ENCODE measurements at regions not wholly inside any gene's neighbourhood (a gene's known extent, or its start where the extent isn't known, plus 50 kb on each side); places are given as distances from the start of the nearest gene placed in this dataset.
A peak's percentile ranks its signal among the peaks of the same experiment; 100 is the strongest.
"Not testable (repeated sequence)": the region's sequence is repeated elsewhere in the genome, so short reads cannot be mapped to it uniquely, and the experiment has no call there.

- DNase-seq (ENCODE audit: low read depth), result no peak
Measured at GRCh38 chr20:17873410-17874270, 95.0 kb downstream of the SNX5 start.

GRCh38 chr20:17872959-17873358 is 95.6 kb downstream of the SNX5 start:
- no peak for DNase-seq (ENCODE audit: low read depth)

GRCh38 chr20:17872434-17872833 is 96.2 kb downstream of the SNX5 start:
- DNase-seq (ENCODE audit: low read depth), result no peak

- no peak for DNase-seq (ENCODE audit: low read depth)
Measured at GRCh38 chr20:17871886-17872285, 96.7 kb downstream of the SNX5 start.

GRCh38 chr20:17871181-17871580 is 97.4 kb downstream of the SNX5 start:
- no peak for DNase-seq (ENCODE audit: low read depth)

- no peak for DNase-seq (ENCODE audit: low read depth)
Measured at GRCh38 chr20:17870086-17870740, 98.4 kb downstream of the SNX5 start.

- no peak for DNase-seq (ENCODE audit: low read depth)
Measured at GRCh38 chr20:17869295-17869994, 99.1 kb downstream of the SNX5 start.

GRCh38 chr20:17868700-17869231 is 99.8 kb downstream of the SNX5 start:
- DNase-seq (ENCODE audit: low read depth), result no peak

- DNase-seq (ENCODE audit: low read depth), result no peak
Measured at GRCh38 chr20:17868151-17868550, 100.4 kb downstream of the SNX5 start.

GRCh38 chr20:17867131-17867925 is 101.3 kb downstream of the SNX5 start:
- no peak for DNase-seq (ENCODE audit: low read depth)

GRCh38 chr20:17866234-17867001 is 102.2 kb downstream of the SNX5 start:
- no peak for DNase-seq (ENCODE audit: low read depth)

GRCh38 chr20:17863577-17864292 is 104.9 kb downstream of the SNX5 start:
- DNase-seq (ENCODE audit: low read depth), result no peak

- no peak for DNase-seq (ENCODE audit: low read depth)
Measured at GRCh38 chr20:17863209-17863576, 105.4 kb downstream of the SNX5 start.

- DNase-seq (ENCODE audit: low read depth), result no peak
Measured at GRCh38 chr20:17862171-17862570, 106.4 kb downstream of the SNX5 start.

- not testable (repeated sequence) for DNase-seq (ENCODE audit: low read depth)
Measured at GRCh38 chr20:17861620-17862019, 107.0 kb downstream of the SNX5 start.

- DNase-seq (ENCODE audit: low read depth), result no peak
Measured at GRCh38 chr20:17860301-17861197, 108.0 kb downstream of the SNX5 start.

- peak; percentile 6 for DNase-seq (ENCODE audit: low read depth)
Measured at GRCh38 chr20:17859616-17860232, 108.9 kb downstream of the SNX5 start.

- no peak for DNase-seq (ENCODE audit: low read depth)
Measured at GRCh38 chr20:17859002-17859615, 109.5 kb downstream of the SNX5 start.

All from activated T-helper 1 cell treated with Interleukin-2 at 50 U/mL for 16 hours (primary cell).